HCT116 (cell line): ENCODE measurements at regions not wholly inside any gene's neighbourhood (a gene's known extent, or its start where the extent isn't known, plus 50 kb on each side); places are given as distances from the start of the nearest gene placed in this dataset.

Source experiments
- ATF3 ChIP-seq: IDR thresholded peaks from 2 replicates; pipeline ENCODE4 v1.6.1; 2012
- CTCF ChIP-seq, 3 experiments: fragments of 200-600 bp in 1 of 3; sonication (generic) in 1 of 3; IDR thresholded peaks in 2 of 3; conservative IDR thresholded peaks in 1 of 3; 2 replicates each; pipeline ENCODE4 v1.5.1; 2012 to 2017; ENCODE audit warnings: low read depth in 2 of 3, low read length in 2 of 3, antibody characterized with exemption in 1 of 3, borderline replicate concordance in 1 of 3, control low read depth in 1 of 3, mild to moderate bottlenecking in 1 of 3, mixed read lengths in 1 of 3, mixed run types in 1 of 3, moderate library complexity in 1 of 3; ENCODE audit not compliant: insufficient read depth in 1 of 3
- EGR1 ChIP-seq: IDR thresholded peaks from 2 replicates; pipeline ENCODE4 v1.6.1; 2012; ENCODE audit warnings: low read depth
- EZH2 ChIP-seq: fragments of 200-600 bp; sonication (generic); IDR thresholded peaks from 2 replicates; pipeline ENCODE4 v1.6.1; 2017; ENCODE audit warnings: antibody characterized with exemption, mixed run types
- POLR2A ChIP-seq: IDR thresholded peaks from 2 replicates; pipeline ENCODE4 v1.7.0; 2011; ENCODE audit warnings: borderline replicate concordance; ENCODE audit not compliant: insufficient read depth, insufficient read length; ENCODE audit errors: extremely low read depth
- TCF7L2 ChIP-seq: IDR thresholded peaks from 2 replicates; pipeline ENCODE4 v1.7.0; 2011; ENCODE audit warnings: borderline replicate concordance, inconsistent platforms; ENCODE audit not compliant: insufficient read depth, insufficient read length; ENCODE audit errors: extremely low read depth
- YY1 ChIP-seq: IDR thresholded peaks from 2 replicates; pipeline ENCODE4 v1.6.1; 2011; ENCODE audit warnings: low read length, low read depth, moderate library complexity, mild to moderate bottlenecking; ENCODE audit not compliant: insufficient replicate concordance; ENCODE audit errors: extremely low read depth
- ZBTB33 ChIP-seq: IDR thresholded peaks from 2 replicates; pipeline ENCODE4 v1.6.1; 2011; ENCODE audit warnings: mild to moderate bottlenecking, low read length, moderate library complexity; ENCODE audit not compliant: insufficient replicate concordance; ENCODE audit errors: extremely low read depth

DNA sequence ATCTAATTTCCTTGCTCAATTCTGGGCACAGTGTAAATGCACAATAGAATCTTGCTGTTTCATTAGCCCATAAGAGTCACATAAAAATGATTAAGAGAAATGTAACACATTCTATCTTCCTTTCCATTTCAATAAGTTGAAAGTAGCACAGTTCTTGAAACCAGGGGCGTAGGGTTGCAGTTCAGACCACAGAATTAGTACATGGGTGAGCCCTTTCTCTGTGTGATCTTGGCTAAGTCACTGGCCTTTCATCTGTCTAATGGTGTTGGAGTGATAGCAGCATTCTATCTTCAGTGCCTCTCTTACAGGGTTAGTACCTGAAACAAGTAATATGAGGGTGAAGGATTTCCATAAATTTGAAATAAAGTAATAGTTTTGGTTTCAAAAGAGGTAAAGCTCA, 445.3 kb upstream of the ZNF462 start:
- no peak for TF ChIP-seq YY1
- no peak for TF ChIP-seq POLR2A
- no peak for TF ChIP-seq ZBTB33
- no peak for TF ChIP-seq CTCF (IDR thresholded peaks at IDR 0.05 in 2 of 3, conservative IDR thresholded peaks at IDR 0.05 in 1 of 3; ENCODE audit: borderline replicate concordance in 1 of 3, insufficient read depth in 1 of 3, low read depth in 2 of 3, low read length in 2 of 3)
- no peak for TF ChIP-seq EZH2
- TF ChIP-seq EGR1: no peak
- no peak for TF ChIP-seq ATF3
- no peak for TF ChIP-seq TCF7L2
